ENCODE measurements at regions not wholly inside any gene's neighbourhood (a gene's known extent, or its start where the extent isn't known, plus 50 kb on each side); places are given as distances from the start of the nearest gene placed in this dataset.
"Not testable (repeated sequence)": the region's sequence is repeated elsewhere in the genome, so short reads cannot be mapped to it uniquely, and the experiment has no call there.

- not testable (repeated sequence) for DNase-seq
These were observed 142.2 kb upstream of the ZNF722 start for GRCh38 chr7:63856466-63856865.

- DNase-seq, result no peak
These were observed 131.5 kb upstream of the ZNF722 start for GRCh38 chr7:63867127-63867526.

GRCh38 chr7:63874242-63874641 lies 124.4 kb upstream of the ZNF722 start:
- DNase-seq, result not testable (repeated sequence)

GRCh38 chr7:63876707-63877322 lies 121.8 kb upstream of the ZNF722 start:
- no peak for DNase-seq

GRCh38 chr7:63887031-63887430 lies 111.6 kb upstream of the ZNF722 start:
- DNase-seq, result no peak

- no peak for DNase-seq
These were observed 98.8 kb upstream of the ZNF722 start for GRCh38 chr7:63899691-63900393.

- no peak for DNase-seq
These were observed 98.0 kb upstream of the ZNF722 start for GRCh38 chr7:63900394-63901203.

- not testable (repeated sequence) for DNase-seq
These were observed 97.5 kb upstream of the ZNF722 start for GRCh38 chr7:63901204-63901506.

- no peak for DNase-seq
These were observed 79.7 kb upstream of the ZNF722 start for GRCh38 chr7:63918986-63919385.

- no peak for DNase-seq
These were observed 73.4 kb upstream of the ZNF722 start for GRCh38 chr7:63925262-63925625.

GRCh38 chr7:63925626-63926460 lies 72.8 kb upstream of the ZNF722 start:
- peak; percentile 0 for DNase-seq

- no peak for DNase-seq
These were observed 71.4 kb upstream of the ZNF722 start for GRCh38 chr7:63927261-63927660.

- DNase-seq, result no peak
These were observed 67.5 kb upstream of the ZNF722 start for GRCh38 chr7:63931057-63931600.

- no peak for DNase-seq
These were observed 66.6 kb upstream of the ZNF722 start for GRCh38 chr7:63931985-63932577.
